Kasumi-1 (cell line): ENCODE measurements at regions not wholly inside any gene's neighbourhood (a gene's known extent, or its start where the extent isn't known, plus 50 kb on each side); places are given as distances from the start of the nearest gene placed in this dataset.

ENCODE experiments used
- DNase-seq, 2 experiments: peaks; one replicate each; lab custom pipeline; 2025; lab: John Stamatoyannopoulos, UW

- DNase-seq, result no peak
Observed at GRCh38 chr6:44660561-44661220, 273.2 kb downstream of the CDC5L start.

GRCh38 chr6:44661221-44662008 is 273.9 kb downstream of the CDC5L start:
- no peak for DNase-seq

GRCh38 chr6:44662461-44663121 is 275.1 kb downstream of the CDC5L start:
- no peak for DNase-seq

- no peak for DNase-seq
Observed at GRCh38 chr6:44663860-44664634, 276.5 kb downstream of the CDC5L start.

GRCh38 chr6:44664716-44665115 is 277.2 kb downstream of the CDC5L start:
- no peak for DNase-seq

GRCh38 chr6:44665143-44665542 is 277.6 kb downstream of the CDC5L start:
- no peak for DNase-seq

GRCh38 chr6:44665683-44666082 is 278.2 kb downstream of the CDC5L start:
- no peak for DNase-seq

- DNase-seq, result no peak
Observed at GRCh38 chr6:44666324-44666723, 278.8 kb downstream of the CDC5L start.

GRCh38 chr6:44667226-44667625 is 279.7 kb downstream of the CDC5L start:
- DNase-seq, result no peak

GRCh38 chr6:44667668-44668390 is 280.3 kb downstream of the CDC5L start:
- peak in 1 of 2 experiments; percentile 47 for DNase-seq

GRCh38 chr6:44668391-44668930 is 281.0 kb downstream of the CDC5L start:
- no peak for DNase-seq

GRCh38 chr6:44668976-44669934 is 281.7 kb downstream of the CDC5L start:
- DNase-seq, result no peak

- no peak for DNase-seq
Observed at GRCh38 chr6:44670146-44670545, 282.6 kb downstream of the CDC5L start.

- no peak for DNase-seq
Observed at GRCh38 chr6:44671333-44671732, 283.8 kb downstream of the CDC5L start.

- no peak for DNase-seq
Observed at GRCh38 chr6:44672086-44672485, 284.6 kb downstream of the CDC5L start.

GRCh38 chr6:44672841-44673240 is 285.3 kb downstream of the CDC5L start:
- no peak for DNase-seq

GRCh38 chr6:44674226-44675155 is 287.0 kb downstream of the CDC5L start:
- DNase-seq, result no peak

GRCh38 chr6:44675449-44675848 is 287.9 kb downstream of the CDC5L start:
- no peak for DNase-seq

GRCh38 chr6:44676246-44676790 is 288.8 kb downstream of the CDC5L start:
- DNase-seq, result no peak
